GM12874 (cell line): ENCODE measurements at regions not wholly inside any gene's neighbourhood (a gene's known extent, or its start where the extent isn't known, plus 50 kb on each side); places are given as distances from the start of the nearest gene placed in this dataset.

ENCODE experiments used
- TF ChIP-seq, protein P1 (sequence below): IDR thresholded peaks from 2 replicates; pipeline ENCODE4 v1.5.1; 2011; ENCODE audit warnings: low read depth, mild to moderate bottlenecking, control low read depth, low read length, moderate library complexity; ENCODE audit not compliant: insufficient read depth

DNA sequence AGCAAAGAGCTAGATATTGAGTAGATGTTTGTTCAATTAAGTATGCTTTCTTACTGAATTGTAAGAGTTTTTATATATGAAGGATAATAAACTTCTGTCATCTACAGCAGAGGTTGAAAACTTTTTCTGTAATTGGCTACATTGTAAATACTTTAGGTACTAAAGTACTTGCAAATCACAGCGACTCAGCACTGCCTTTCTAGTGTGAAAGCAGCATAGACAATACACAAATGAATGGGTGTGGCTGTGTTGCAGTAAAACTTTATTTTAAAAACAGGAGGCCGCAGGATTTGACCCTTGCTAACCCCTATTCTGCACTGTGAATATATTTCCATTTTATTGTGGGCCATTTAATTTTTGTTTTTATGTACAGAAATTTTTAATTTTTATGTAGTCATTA is 104.3 kb upstream of the TMC3 start:
- TF ChIP-seq, protein P1, sequence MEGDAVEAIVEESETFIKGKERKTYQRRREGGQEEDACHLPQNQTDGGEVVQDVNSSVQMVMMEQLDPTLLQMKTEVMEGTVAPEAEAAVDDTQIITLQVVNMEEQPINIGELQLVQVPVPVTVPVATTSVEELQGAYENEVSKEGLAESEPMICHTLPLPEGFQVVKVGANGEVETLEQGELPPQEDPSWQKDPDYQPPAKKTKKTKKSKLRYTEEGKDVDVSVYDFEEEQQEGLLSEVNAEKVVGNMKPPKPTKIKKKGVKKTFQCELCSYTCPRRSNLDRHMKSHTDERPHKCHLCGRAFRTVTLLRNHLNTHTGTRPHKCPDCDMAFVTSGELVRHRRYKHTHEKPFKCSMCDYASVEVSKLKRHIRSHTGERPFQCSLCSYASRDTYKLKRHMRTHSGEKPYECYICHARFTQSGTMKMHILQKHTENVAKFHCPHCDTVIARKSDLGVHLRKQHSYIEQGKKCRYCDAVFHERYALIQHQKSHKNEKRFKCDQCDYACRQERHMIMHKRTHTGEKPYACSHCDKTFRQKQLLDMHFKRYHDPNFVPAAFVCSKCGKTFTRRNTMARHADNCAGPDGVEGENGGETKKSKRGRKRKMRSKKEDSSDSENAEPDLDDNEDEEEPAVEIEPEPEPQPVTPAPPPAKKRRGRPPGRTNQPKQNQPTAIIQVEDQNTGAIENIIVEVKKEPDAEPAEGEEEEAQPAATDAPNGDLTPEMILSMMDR: no peak

- TF ChIP-seq, protein P1: no peak
Observed at GRCh38 chr15:81475926-81476325, 101.9 kb upstream of the TMC3 start.

GRCh38 chr15:81475471-81475870 is 101.5 kb upstream of the TMC3 start:
- TF ChIP-seq, protein P1: no peak

DNA sequence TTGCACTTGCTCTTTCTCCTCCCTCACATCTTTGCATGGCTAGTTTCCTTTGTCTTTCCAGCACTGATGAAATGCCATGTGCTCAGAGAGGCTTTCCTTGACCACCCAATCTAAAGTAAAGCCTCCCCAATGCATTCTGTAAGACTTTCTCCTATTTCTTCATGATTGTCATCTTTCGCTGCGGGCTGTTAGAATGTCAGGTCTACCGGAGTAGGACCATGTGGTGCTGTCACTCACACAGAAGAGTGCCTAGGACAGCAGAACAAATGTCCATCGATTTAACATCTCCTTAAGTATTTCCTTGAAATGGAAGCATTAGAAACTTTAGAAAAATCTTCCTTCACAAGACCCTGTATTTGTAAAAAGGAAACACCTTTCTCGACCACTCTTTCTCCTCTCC is 99.9 kb upstream of the TMC3 start:
- TF ChIP-seq, protein P1: no peak

DNA sequence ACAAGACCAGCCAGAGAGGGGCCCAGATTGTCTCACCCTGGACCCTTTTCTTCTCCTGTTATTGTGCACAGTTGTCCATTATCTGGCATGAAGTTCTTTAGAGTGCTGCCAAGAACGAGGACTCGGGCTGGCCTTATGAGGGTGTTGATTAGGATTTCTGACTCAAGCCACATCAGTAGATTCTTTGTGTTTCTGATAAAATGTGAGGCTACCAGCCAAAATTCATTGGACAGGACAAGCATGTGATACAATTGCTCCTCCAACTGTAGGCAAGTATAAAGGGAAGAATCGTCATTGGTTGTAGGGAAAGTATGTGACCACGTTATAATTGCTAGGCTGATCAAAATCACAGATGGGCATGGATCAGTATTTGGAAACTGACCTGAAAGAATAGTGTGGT is 99.2 kb upstream of the TMC3 start:
- TF ChIP-seq, protein P1: no peak

- TF ChIP-seq, protein P1: no peak
Observed at GRCh38 chr15:81471151-81471550, 97.1 kb upstream of the TMC3 start.

- TF ChIP-seq, protein P1: no peak
Observed at GRCh38 chr15:81469154-81469553, 95.1 kb upstream of the TMC3 start.

DNA sequence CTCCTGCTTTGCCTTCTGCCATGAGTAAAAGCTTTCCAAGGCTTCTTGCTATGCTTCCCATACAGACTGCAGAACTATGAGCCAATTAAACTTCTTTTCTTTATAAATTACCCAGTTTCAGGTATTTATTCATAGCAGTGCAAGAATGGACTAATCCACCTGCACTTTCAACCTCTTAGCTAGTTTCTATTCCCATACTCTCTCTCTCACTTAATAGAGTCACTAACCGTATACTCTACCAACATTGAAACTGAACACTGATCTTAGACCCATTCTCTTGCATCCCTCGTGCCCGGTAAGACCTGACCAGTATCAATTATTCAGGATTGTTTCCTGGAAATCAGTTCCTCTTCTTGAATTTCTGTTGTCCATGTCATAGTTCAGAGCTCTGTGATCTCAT is 92.7 kb upstream of the TMC3 start:
- TF ChIP-seq, protein P1: no peak
